B cell (primary cell): ENCODE measurements at regions not wholly inside any gene's neighbourhood (a gene's known extent, or its start where the extent isn't known, plus 50 kb on each side); places are given as distances from the start of the nearest gene placed in this dataset.

Source experiments
- ATAC-seq: fragments of 200-7000 bp; cut with Tn5 transposase; one replicate; pipeline ENCODE4 v1.10.0; 2021; ENCODE audit warnings: low read depth, mild to moderate bottlenecking, moderate number of reproducible peaks, moderate library complexity
- CTCF ChIA-PET: fragments of 350-600 bp; sonication (Branson Sonifier 250); formaldehyde crosslinking; loops from one replicate; lab custom pipeline; 2021; ENCODE audit warnings: antibody characterized with exemption, inconsistent platforms; lab: Charles Lee
- POLR2A ChIA-PET: fragments of 350-600 bp; sonication (Branson Sonifier 250); formaldehyde crosslinking; loops from one replicate; lab custom pipeline; 2021; ENCODE audit warnings: antibody characterized with exemption; lab: Charles Lee
- DNase-seq: peaks from one replicate; pipeline ENCODE4 v3.0.0; 2013
- H2AFZ ChIP-seq: 2 replicates; pipeline ENCODE4 v1.6.1; 2012; ENCODE audit warnings: mild to moderate bottlenecking, low read depth, low read length; ENCODE audit not compliant: insufficient read depth, poor library complexity, severe bottlenecking
- H3K27ac ChIP-seq, 2 donors: 1 replicate in 1 of 2; 2 replicates in 1 of 2; pipeline ENCODE4 v1.5.1; 2012 to 2013; ENCODE audit warnings: low read length in 2 of 2, mild to moderate bottlenecking in 2 of 2, moderate library complexity in 1 of 2
- H3K27me3 ChIP-seq, 4 experiments: fragments of 200-600 bp in 1 of 4; sonication (generic) in 1 of 4; replicated peaks in 1 of 4; 1 replicate in 2 of 4; 2 replicates in 2 of 4; pipeline versions ENCODE4 v1.6.1 to v1.7.0; 2013 to 2016; ENCODE audit warnings: low read length in 3 of 4, mild to moderate bottlenecking in 2 of 4, mixed read lengths in 1 of 4, moderate library complexity in 1 of 4; ENCODE audit not compliant: insufficient read depth in 4 of 4, control insufficient read depth in 3 of 4; ENCODE audit errors: control extremely low read depth in 1 of 4
- H3K36me3 ChIP-seq, 2 experiments: replicated peaks in 1 of 2; 1 replicate in 1 of 2; 2 replicates in 1 of 2; pipeline versions ENCODE4 v1.6.1 to v1.7.1; 2013; ENCODE audit warnings: low read length in 1 of 2; ENCODE audit not compliant: insufficient read depth in 2 of 2, control insufficient read depth in 1 of 2; ENCODE audit errors: control extremely low read depth in 1 of 2, extremely low read depth in 1 of 2
- H3K4me1 ChIP-seq, 2 donors: fragments of 200-600 bp in 1 of 2; sonication (generic) in 1 of 2; 1 replicate in 1 of 2; 2 replicates in 1 of 2; pipeline versions ENCODE4 v1.5.1 to v1.6.1; 2013 to 2017; ENCODE audit warnings: low read length in 2 of 2; ENCODE audit not compliant: control insufficient read depth in 2 of 2, insufficient read depth in 2 of 2
- H3K4me2 ChIP-seq: replicated peaks from 2 replicates; pipeline ENCODE3; 2012; ENCODE audit warnings: mild to moderate bottlenecking, low read depth, low read length; ENCODE audit not compliant: poor library complexity, severe bottlenecking
- H3K4me3 ChIP-seq, 5 experiments: fragments of 200-600 bp in 1 of 5; sonication (generic) in 1 of 5; 1 replicate in 3 of 5; 2 replicates in 2 of 5; pipeline versions ENCODE4 v1.5.1 to v1.7.0; 2011 to 2016; ENCODE audit warnings: low read length in 4 of 5, mild to moderate bottlenecking in 4 of 5, low read depth in 2 of 5, control low read depth in 1 of 5, moderate library complexity in 1 of 5; ENCODE audit not compliant: insufficient read depth in 1 of 5; ENCODE audit errors: control extremely low read depth in 1 of 5, extremely low read depth in 1 of 5
- H3K79me2 ChIP-seq: fragments of 200-600 bp; sonication (generic); one replicate; pipeline ENCODE4 v1.6.0; 2016; ENCODE audit warnings: low read length; ENCODE audit not compliant: control insufficient read depth, insufficient read depth
- H3K9ac ChIP-seq: fragments of 200-600 bp; sonication (generic); 2 replicates; pipeline ENCODE4 v1.6.1; 2017; ENCODE audit warnings: mild to moderate bottlenecking, low read length, moderate library complexity
- H3K9me3 ChIP-seq, 3 donors: one replicate each; pipeline versions ENCODE4 v1.6.1 to v1.7.1; 2013; ENCODE audit warnings: low read length in 2 of 3; ENCODE audit not compliant: control insufficient read depth in 2 of 3, insufficient read depth in 1 of 3; ENCODE audit errors: control extremely low read depth in 1 of 3
- H4K20me1 ChIP-seq: 2 replicates; pipeline ENCODE4 v1.6.0; 2012; ENCODE audit warnings: mild to moderate bottlenecking, low read length; ENCODE audit not compliant: insufficient read depth, control insufficient read depth, poor library complexity, severe bottlenecking
- H3K27ac Mint-ChIP-seq: one replicate; pipeline ENCODE4 v1.8.0; 2021; ENCODE audit warnings: mixed read lengths
- H3K27me3 Mint-ChIP-seq: one replicate; pipeline ENCODE4 v1.8.0; 2021; ENCODE audit warnings: mixed read lengths
- H3K4me1 Mint-ChIP-seq: one replicate; pipeline ENCODE4 v1.8.0; 2021; ENCODE audit warnings: mixed read lengths
- H3K4me3 Mint-ChIP-seq: one replicate; pipeline ENCODE4 v1.8.0; 2021; ENCODE audit warnings: mixed read lengths
- H3K9me3 Mint-ChIP-seq: one replicate; pipeline ENCODE4 v1.8.0; 2022; ENCODE audit warnings: mixed read lengths; ENCODE audit not compliant: insufficient read depth
- EZH2 ChIP-seq: IDR thresholded peaks from 2 replicates; pipeline ENCODE4 v1.6.1; 2012; ENCODE audit warnings: borderline replicate concordance, low read depth, mild to moderate bottlenecking, moderate library complexity, low read length; ENCODE audit not compliant: insufficient read depth, poor library complexity, severe bottlenecking
- intact Hi-C: fragments of 100-400 bp; cut with micrococcal nuclease; formaldehyde crosslinking; loops from one replicate; pipeline ENCODE4 v1.10.0; 2022
- TF ChIP-seq, protein P1 (sequence below): fragments of 200-600 bp; IDR thresholded peaks from one replicate; pipeline ENCODE4 v1.8.0; 2022; ENCODE audit warnings: antibody characterized with exemption, mild to moderate bottlenecking

DNA sequence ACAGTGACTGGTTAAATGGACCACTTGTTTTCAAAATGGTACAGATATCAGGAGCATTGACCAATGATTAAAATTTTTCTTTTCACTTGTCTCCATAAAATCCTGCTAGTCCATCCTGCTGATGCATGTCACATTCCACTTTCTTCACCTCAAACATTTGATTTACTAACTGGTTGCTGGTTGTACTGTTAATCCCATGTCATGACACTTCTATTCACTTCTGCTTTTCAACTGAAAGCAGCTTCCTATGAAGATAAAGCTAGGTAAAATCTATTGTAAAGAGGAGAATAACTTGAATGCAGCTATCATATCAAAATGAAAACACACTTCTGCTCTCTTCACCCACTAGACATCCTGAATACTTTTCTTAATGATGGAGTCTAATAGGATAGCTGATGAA lies 149.6 kb upstream of the OTX2 start:
- ATAC-seq (no peak), DNase-seq (no peak)
- Histone ChIP-seq H3K4me1 (no peaks in the 10 kb centered on the region), H3K79me2 (no peaks in the 10 kb centered on the region), H3K27me3 (no peaks in the 10 kb centered on the region), H3K27ac (no peak overlapping the region), H3K36me3 (no peaks in the 10 kb centered on the region), H4K20me1 (no peaks in the 10 kb centered on the region), H3K4me2 (no peak overlapping the region), H2AFZ (no peak overlapping the region), H3K9ac (no peak overlapping the region), H3K4me3 (no peak overlapping the region), H3K9me3 (no peaks in the 10 kb centered on the region)
- H3K4me3 Mint-ChIP-seq = no peak overlapping the region
- ChIA-PET CTCF (no interaction called here), POLR2A (no interaction called here)
- H3K27me3 Mint-ChIP-seq = peaks cover 7% of the 10 kb centered on the region
- no peak overlapping the region for H3K27ac Mint-ChIP-seq
- H3K4me1 Mint-ChIP-seq = no peaks in the 10 kb centered on the region
- intact Hi-C loops = no loop called here
- H3K9me3 Mint-ChIP-seq = no peaks in the 10 kb centered on the region
- TF ChIP-seq, protein P1, sequence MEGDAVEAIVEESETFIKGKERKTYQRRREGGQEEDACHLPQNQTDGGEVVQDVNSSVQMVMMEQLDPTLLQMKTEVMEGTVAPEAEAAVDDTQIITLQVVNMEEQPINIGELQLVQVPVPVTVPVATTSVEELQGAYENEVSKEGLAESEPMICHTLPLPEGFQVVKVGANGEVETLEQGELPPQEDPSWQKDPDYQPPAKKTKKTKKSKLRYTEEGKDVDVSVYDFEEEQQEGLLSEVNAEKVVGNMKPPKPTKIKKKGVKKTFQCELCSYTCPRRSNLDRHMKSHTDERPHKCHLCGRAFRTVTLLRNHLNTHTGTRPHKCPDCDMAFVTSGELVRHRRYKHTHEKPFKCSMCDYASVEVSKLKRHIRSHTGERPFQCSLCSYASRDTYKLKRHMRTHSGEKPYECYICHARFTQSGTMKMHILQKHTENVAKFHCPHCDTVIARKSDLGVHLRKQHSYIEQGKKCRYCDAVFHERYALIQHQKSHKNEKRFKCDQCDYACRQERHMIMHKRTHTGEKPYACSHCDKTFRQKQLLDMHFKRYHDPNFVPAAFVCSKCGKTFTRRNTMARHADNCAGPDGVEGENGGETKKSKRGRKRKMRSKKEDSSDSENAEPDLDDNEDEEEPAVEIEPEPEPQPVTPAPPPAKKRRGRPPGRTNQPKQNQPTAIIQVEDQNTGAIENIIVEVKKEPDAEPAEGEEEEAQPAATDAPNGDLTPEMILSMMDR = no peak
- no peak for TF ChIP-seq EZH2

DNA sequence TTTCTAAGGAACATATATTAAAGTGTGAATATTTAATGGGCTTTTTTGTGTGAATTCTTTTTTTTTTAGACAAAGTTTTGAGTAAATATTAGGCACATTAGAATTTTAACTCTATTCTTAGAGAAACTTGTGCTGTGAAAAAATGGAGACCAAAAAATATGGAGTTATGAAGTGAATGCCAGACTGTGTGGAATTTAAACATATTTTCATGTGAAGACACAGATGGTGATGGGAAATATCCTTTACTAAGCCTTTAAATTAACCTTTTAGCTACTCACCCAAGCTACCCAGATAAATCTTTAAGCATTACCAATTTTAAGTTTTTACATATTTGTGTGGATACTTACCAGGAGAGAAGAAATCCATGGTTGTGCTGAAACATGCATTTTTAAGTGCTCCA lies 148.8 kb upstream of the OTX2 start:
- DNase-seq (no peak), ATAC-seq (no peak)
- intact Hi-C loops = no loop called here
- Mint-ChIP-seq H3K4me1 (no peaks in the 10 kb centered on the region), H3K27me3 (peaks cover 7% of the 10 kb centered on the region), H3K9me3 (no peaks in the 10 kb centered on the region), H3K27ac (no peak overlapping the region), H3K4me3 (no peak overlapping the region)
- no peak overlapping the region for H2AFZ ChIP-seq
- no peak overlapping the region for H3K4me2 ChIP-seq
- no peak overlapping the region for H3K27ac ChIP-seq
- no peaks in the 10 kb centered on the region for H3K4me1 ChIP-seq
- no peaks in the 10 kb centered on the region for H4K20me1 ChIP-seq
- POLR2A ChIA-PET = no interaction called here
- TF ChIP-seq EZH2 = no peak
- TF ChIP-seq, protein P1 = no peak
- H3K27me3 ChIP-seq = no peaks in the 10 kb centered on the region
- no peaks in the 10 kb centered on the region for H3K9me3 ChIP-seq
- no peak overlapping the region for H3K4me3 ChIP-seq
- H3K36me3 ChIP-seq = no peaks in the 10 kb centered on the region
- H3K9ac ChIP-seq = no peak overlapping the region
- CTCF ChIA-PET = no interaction called here
- no peaks in the 10 kb centered on the region for H3K79me2 ChIP-seq
